Caco-2 (cell line): ENCODE measurements at regions not wholly inside any gene's neighbourhood (a gene's known extent, or its start where the extent isn't known, plus 50 kb on each side); places are given as distances from the start of the nearest gene placed in this dataset.

Experiments
- BruUV-seq: library from RNA; stranded (reverse); fragments of 400-500 nt; replicated peaks from 2 replicates; lab custom pipeline; 2021; lab: Mats Ljungman, UMichigan
- CTCF ChIA-PET: fragments of 300-600 bp; sonication (Branson Sonifier 250); formaldehyde crosslinking; loops from one replicate; lab custom pipeline; 2022; ENCODE audit warnings: antibody characterized with exemption; lab: Charles Lee
- POLR2A ChIA-PET: fragments of 300-600 bp; sonication (Branson Sonifier 250); formaldehyde crosslinking; loops from one replicate; lab custom pipeline; 2022; ENCODE audit warnings: antibody characterized with exemption; lab: Charles Lee
- DNase-seq, 2 experiments: peaks; one replicate each; pipeline versions ENCODE4 v3.0.0 to v3.0.0-alpha.2; 2020 to 2022
- H3K27me3 ChIP-seq: replicated peaks from 2 replicates; pipeline ENCODE4 v1.6.0; 2011; ENCODE audit warnings: low read length; ENCODE audit not compliant: control insufficient read depth, insufficient read depth
- H3K36me3 ChIP-seq: 2 replicates; pipeline ENCODE4 v1.5.1; 2011; ENCODE audit warnings: low read length; ENCODE audit not compliant: control insufficient read depth, insufficient read depth
- H3K4me1 ChIP-seq: fragments of 250-450 bp; sonication (Bioruptor Pico); 2 replicates; pipeline ENCODE4 v1.5.1; 2020; ENCODE audit warnings: mild to moderate bottlenecking
- H3K4me3 ChIP-seq: 2 replicates; pipeline ENCODE4 v1.5.1; 2011; ENCODE audit warnings: low read depth, mild to moderate bottlenecking, control low read depth, low read length
- H3K9me3 ChIP-seq: fragments of 250-450 bp; sonication (Bioruptor Pico); 2 replicates; pipeline ENCODE4 v1.5.1; 2020; ENCODE audit warnings: mild to moderate bottlenecking, moderate library complexity
- H3K27ac Mint-ChIP-seq: one replicate; pipeline ENCODE4 v1.8.0; 2022; ENCODE audit warnings: mixed read lengths; ENCODE audit not compliant: unreplicated experiment
- H3K27me3 Mint-ChIP-seq: one replicate; pipeline ENCODE4 v1.8.0; 2022; ENCODE audit warnings: mixed read lengths; ENCODE audit not compliant: insufficient read depth, unreplicated experiment
- H3K36me3 Mint-ChIP-seq: one replicate; pipeline ENCODE4 v1.8.0; 2022; ENCODE audit warnings: mild to moderate bottlenecking, mixed read lengths; ENCODE audit not compliant: insufficient read depth, unreplicated experiment
- H3K4me1 Mint-ChIP-seq: one replicate; pipeline ENCODE4 v1.8.0; 2022; ENCODE audit warnings: low read depth, mixed read lengths; ENCODE audit not compliant: unreplicated experiment
- H3K4me3 Mint-ChIP-seq: one replicate; pipeline ENCODE4 v1.8.0; 2022; ENCODE audit warnings: mild to moderate bottlenecking, moderate library complexity, mixed read lengths; ENCODE audit not compliant: unreplicated experiment
- H3K9me3 Mint-ChIP-seq: one replicate; pipeline ENCODE4 v1.8.0; 2022; ENCODE audit warnings: mixed read lengths; ENCODE audit not compliant: unreplicated experiment
- CTCF ChIP-seq, 2 experiments: fragments of 200-600 bp in 1 of 2; IDR thresholded peaks; 1 replicate in 1 of 2; 2 replicates in 1 of 2; pipeline versions ENCODE4 v1.5.1 to v1.8.0; 2011 to 2022; ENCODE audit warnings: antibody characterized with exemption in 1 of 2, control low read depth in 1 of 2, inconsistent platforms in 1 of 2, low read depth in 1 of 2, low read length in 1 of 2, mild to moderate bottlenecking in 1 of 2, moderate library complexity in 1 of 2; ENCODE audit not compliant: insufficient read depth in 1 of 2, severe bottlenecking in 1 of 2, unreplicated experiment in 1 of 2
- intact Hi-C: fragments of 100-400 bp; cut with micrococcal nuclease; formaldehyde crosslinking; loops from one replicate; pipeline ENCODE4 v1.10.0; 2022; ENCODE audit not compliant: unreplicated experiment

GRCh38 chr22:48803171-48803947, 1024.3 kb downstream of the BRD1 start:
- intact Hi-C loops = no loop called here
- Histone ChIP-seq H3K9me3 (no peaks in the 10 kb centered on the region), H3K27me3 (no peaks in the 10 kb centered on the region), H3K4me1 (no peaks in the 10 kb centered on the region), H3K36me3 (no peaks in the 10 kb centered on the region), H3K4me3 (no peak overlapping the region)
- Mint-ChIP-seq H3K9me3 (no peaks in the 10 kb centered on the region), H3K27ac (no peak overlapping the region), H3K4me1 (no peaks in the 10 kb centered on the region), H3K36me3 (peaks cover 5% of the 10 kb centered on the region), H3K27me3 (peaks cover 3% of the 10 kb centered on the region), H3K4me3 (no peak overlapping the region)
- TF ChIP-seq CTCF (IDR thresholded peaks at IDR 0.05; ENCODE audit: insufficient read depth in 1 of 2, low read depth in 1 of 2, low read length in 1 of 2, severe bottlenecking in 1 of 2, unreplicated experiment in 1 of 2) = no peak
- no TSS peak for BruUV-seq
- ChIA-PET CTCF (no interaction called here), POLR2A (no interaction called here)
- no peak for DNase-seq

- BruUV-seq = no TSS peak
- no peak overlapping the region for H3K4me3 ChIP-seq
- intact Hi-C loops = no loop called here
- Mint-ChIP-seq H3K4me3 (no peak overlapping the region), H3K36me3 (peaks cover 5% of the 10 kb centered on the region), H3K9me3 (no peaks in the 10 kb centered on the region), H3K27ac (no peak overlapping the region), H3K27me3 (peaks cover 3% of the 10 kb centered on the region), H3K4me1 (no peaks in the 10 kb centered on the region)
- no peaks in the 10 kb centered on the region for H3K4me1 ChIP-seq
- no peaks in the 10 kb centered on the region for H3K36me3 ChIP-seq
- H3K9me3 ChIP-seq = no peaks in the 10 kb centered on the region
- H3K27me3 ChIP-seq = no peaks in the 10 kb centered on the region
- ChIA-PET POLR2A (no interaction called here), CTCF (no interaction called here)
- DNase-seq = no peak
- no peak for TF ChIP-seq CTCF (IDR thresholded peaks at IDR 0.05; ENCODE audit: insufficient read depth in 1 of 2, low read depth in 1 of 2, low read length in 1 of 2, severe bottlenecking in 1 of 2, unreplicated experiment in 1 of 2)
Measured at GRCh38 chr22:48802576-48802975, 1025.1 kb downstream of the BRD1 start.

GRCh38 chr22:48800886-48801607, 1026.6 kb downstream of the BRD1 start:
- Mint-ChIP-seq H3K4me1 (no peaks in the 10 kb centered on the region), H3K27ac (no peak overlapping the region), H3K36me3 (peaks cover 5% of the 10 kb centered on the region), H3K9me3 (no peaks in the 10 kb centered on the region), H3K27me3 (peaks cover 3% of the 10 kb centered on the region), H3K4me3 (no peak overlapping the region)
- Histone ChIP-seq H3K4me1 (no peaks in the 10 kb centered on the region), H3K9me3 (no peaks in the 10 kb centered on the region), H3K36me3 (no peaks in the 10 kb centered on the region), H3K4me3 (no peak overlapping the region), H3K27me3 (no peaks in the 10 kb centered on the region)
- no TSS peak for BruUV-seq
- CTCF ChIA-PET = no interaction called here
- POLR2A ChIA-PET = no interaction called here
- DNase-seq = no peak
- no peak for TF ChIP-seq CTCF (IDR thresholded peaks at IDR 0.05; ENCODE audit: insufficient read depth in 1 of 2, low read depth in 1 of 2, low read length in 1 of 2, severe bottlenecking in 1 of 2, unreplicated experiment in 1 of 2)
- intact Hi-C loops = no loop called here
